HUES6 (cell line): ENCODE measurements at regions not wholly inside any gene's neighbourhood (a gene's known extent, or its start where the extent isn't known, plus 50 kb on each side); places are given as distances from the start of the nearest gene placed in this dataset.

Experiments
- H3K27ac ChIP-seq: 2 replicates; pipeline ENCODE4 v1.7.0; 2013; ENCODE audit warnings: low read depth, mild to moderate bottlenecking, low read length, inconsistent platforms
- H3K27me3 ChIP-seq: 2 replicates; pipeline ENCODE4 v1.6.1; 2013; ENCODE audit warnings: low read length; ENCODE audit not compliant: control insufficient read depth, insufficient read depth
- H3K36me3 ChIP-seq: 2 replicates; pipeline ENCODE4 v1.6.1; 2013; ENCODE audit warnings: low read length; ENCODE audit not compliant: control insufficient read depth, insufficient read depth
- H3K4me1 ChIP-seq: 2 replicates; pipeline ENCODE4 v1.6.1; 2013; ENCODE audit warnings: low read length; ENCODE audit not compliant: control insufficient read depth, insufficient read depth
- H3K4me3 ChIP-seq: 2 replicates; pipeline ENCODE4 v1.5.1; 2013; ENCODE audit warnings: low read depth, low read length
- H3K9ac ChIP-seq: one replicate; pipeline ENCODE4 v1.6.1; 2013; ENCODE audit warnings: mild to moderate bottlenecking, low read length
- H3K9me3 ChIP-seq: 2 replicates; pipeline ENCODE4 v1.6.1; 2013; ENCODE audit warnings: low read depth, low read length; ENCODE audit not compliant: control insufficient read depth, insufficient read depth

DNA sequence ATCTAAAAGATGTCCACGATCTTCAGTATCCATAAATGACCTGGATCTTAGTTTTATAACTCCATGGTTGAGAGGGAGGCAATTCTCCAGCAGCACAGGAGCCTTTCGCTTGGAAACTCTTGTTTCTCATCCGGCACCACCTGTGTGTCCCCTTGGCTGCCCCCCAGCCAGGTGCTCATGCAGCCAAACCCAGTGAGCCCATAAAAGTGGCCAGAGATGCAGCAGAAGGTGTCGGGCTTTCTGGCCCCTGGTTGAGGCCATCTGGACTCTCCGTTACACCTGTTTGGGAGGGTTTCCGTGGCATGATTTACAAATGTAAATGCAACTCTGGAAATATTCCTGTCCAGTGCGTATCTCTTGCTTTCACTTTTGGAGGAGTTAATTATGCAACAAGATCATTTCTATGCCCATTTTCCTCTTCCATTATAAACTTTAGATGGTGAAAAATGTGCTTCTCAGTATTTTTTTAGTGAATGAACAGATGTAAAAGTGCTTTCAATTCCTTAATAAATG, 291.1 kb downstream of the DIO2 start:
- no peaks in the 10 kb centered on the region for H3K9me3 ChIP-seq
- no peaks in the 10 kb centered on the region for H3K36me3 ChIP-seq
- H3K9ac ChIP-seq, result no peak overlapping the region
- H3K4me3 ChIP-seq, result no peak overlapping the region
- no peaks in the 10 kb centered on the region for H3K4me1 ChIP-seq
- H3K27me3 ChIP-seq, result no peaks in the 10 kb centered on the region
- no peak overlapping the region for H3K27ac ChIP-seq
